DMS153 (cell line): ENCODE measurements at regions not wholly inside any gene's neighbourhood (a gene's known extent, or its start where the extent isn't known, plus 50 kb on each side); places are given as distances from the start of the nearest gene placed in this dataset.
A peak's percentile ranks its signal among the peaks of the same experiment; 100 is the strongest.

ENCODE experiments used
- DNase-seq: peaks from one replicate; lab custom pipeline; 2025; lab: John Stamatoyannopoulos, UW

DNA sequence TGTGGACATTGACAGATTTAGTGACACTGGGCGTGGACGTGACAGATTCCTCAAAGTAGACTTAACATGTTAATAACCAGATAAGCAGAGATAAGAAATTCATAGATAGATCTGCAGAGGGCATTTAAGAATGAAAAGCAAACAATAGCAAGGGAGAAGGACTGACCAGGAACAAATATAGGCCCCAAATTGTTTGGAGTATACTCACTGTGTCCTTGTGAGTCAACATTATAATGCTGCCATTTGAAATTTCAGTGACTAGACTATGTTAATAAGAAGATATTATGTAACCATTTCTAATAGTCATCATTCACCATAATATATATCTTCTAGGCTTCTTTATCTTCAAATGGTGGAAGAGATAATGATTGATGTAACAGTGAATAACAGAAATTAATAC, 78.1 kb upstream of the SLC38A11 start:
- DNase-seq = no peak

- no peak for DNase-seq
Measured at GRCh38 chr2:165032559-165032958, 77.2 kb upstream of the SLC38A11 start.

DNA sequence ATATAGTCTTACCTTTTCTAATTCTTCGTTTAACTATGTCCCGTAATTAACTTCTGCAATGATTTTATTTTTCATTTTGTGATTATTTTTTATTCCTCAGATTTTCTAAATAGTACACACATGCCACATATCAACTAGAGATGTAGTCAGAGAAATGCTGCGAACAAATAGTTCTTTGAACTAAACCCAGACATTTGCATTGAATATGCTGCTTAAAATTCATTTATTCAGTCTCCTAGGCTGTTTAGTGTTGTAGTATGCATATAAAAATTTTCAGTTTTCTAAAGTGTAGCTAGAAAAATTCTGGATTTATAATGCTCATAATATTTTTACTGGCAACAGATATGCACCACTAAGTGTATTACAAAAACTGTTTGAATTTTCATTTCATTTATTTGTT, 68.9 kb upstream of the SLC38A11 start:
- DNase-seq = no peak

DNA sequence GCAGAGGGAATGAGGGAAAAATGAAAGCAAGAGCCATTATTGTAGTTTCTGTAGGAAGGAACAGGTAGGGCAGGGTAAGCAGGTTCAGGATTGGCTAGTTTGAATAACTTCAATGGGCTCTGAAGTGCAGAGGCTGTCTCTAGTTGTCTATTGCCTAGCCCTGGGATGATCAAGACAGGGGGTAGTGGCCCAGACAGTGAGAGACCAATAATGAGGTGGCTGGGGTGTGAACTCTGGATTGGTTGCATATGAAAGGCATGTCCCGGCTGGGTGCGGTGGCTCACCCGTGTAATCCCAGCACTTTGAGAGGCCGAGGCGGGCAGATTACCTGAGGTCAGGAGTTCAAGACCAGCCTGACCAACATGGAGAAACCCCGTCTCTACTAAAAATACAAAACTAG, 67.5 kb upstream of the SLC38A11 start:
- no peak for DNase-seq

GRCh38 chr2:165017966-165018596, 62.8 kb upstream of the SLC38A11 start:
- DNase-seq = no peak

- DNase-seq = no peak
Measured at GRCh38 chr2:165016772-165017411, 61.6 kb upstream of the SLC38A11 start.

DNA sequence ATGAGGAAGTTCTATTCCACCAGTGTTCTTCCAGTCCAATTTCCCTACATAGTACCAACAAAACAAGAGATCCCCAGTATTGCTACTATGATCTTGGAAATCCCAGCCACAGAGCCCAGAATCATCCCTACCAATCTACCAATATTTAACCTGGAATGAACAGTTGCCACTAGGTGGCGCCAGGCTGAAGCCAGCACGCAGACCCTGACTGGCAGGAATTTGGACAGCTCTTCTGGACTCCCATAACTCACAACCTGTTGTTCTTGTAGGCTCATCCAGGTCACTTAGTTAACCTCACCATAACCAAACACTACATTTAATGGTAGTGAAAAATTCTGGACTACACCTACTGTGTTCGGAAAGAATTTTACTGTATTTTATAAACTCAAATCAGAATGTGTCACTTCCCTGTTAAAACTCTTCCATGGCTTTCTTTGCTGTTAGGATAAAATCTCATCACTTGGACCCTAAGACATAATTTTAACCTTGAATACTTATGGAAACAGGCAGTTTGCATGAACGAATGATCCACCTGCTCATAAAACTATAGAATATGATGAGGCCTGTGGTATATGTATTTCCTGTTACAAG, 59.8 kb upstream of the SLC38A11 start:
- peak; percentile 29 for DNase-seq

DNA sequence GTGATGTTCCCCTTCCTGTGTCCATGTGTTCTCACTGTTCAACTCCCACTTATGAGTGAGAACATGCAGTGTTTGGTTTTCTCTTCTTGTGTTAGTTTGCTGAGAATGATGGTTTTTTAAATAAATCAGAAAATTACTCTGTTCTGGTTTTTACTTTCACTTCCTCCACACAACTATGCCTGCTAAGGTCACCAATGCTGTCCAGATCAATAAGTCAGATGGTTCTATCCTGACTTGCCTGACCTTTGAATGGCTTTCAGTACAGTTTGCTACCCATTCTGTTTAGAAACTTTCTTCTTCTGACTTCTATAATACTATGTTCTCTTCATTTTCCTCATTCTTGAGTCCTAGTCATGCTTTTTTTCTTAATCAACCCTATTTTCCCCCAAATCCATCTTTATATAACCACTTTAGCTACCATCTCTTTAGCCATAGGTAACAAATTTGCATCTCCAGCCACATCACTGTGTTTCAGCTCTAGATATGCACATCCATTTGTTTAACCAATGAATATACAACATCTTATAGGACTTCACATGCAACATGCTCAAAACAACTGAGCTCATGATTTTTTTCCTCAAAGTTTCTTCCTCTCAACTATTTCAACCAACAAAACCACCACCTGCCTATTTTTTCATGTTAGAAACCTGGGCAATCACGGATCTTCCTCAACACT, 58.8 kb upstream of the SLC38A11 start:
- DNase-seq = no peak

- no peak for DNase-seq
Measured at GRCh38 chr2:165011199-165011598, 55.9 kb upstream of the SLC38A11 start.

GRCh38 chr2:165010556-165010955, 55.2 kb upstream of the SLC38A11 start:
- DNase-seq = no peak

DNA sequence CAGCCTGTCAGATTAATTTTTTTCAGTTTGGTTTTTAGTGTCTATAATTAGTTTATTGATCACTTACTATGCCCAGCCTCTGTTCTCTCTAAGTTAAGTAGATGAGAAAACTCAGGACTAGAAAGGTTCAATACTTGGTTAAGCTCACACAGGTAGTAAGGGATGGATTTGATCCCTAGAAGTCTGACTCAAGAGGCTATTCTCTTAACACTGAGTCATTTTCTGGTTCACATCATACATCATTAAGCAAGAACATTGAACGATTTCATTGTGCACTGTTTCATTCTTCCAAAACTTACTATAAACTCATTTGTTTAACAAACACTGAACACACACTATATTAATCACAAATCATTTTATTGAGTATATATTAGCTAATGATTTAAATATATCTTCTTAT, 54.1 kb upstream of the SLC38A11 start:
- no peak for DNase-seq

- DNase-seq = no peak
Measured at GRCh38 chr2:165008730-165009315, 53.5 kb upstream of the SLC38A11 start.

DNA sequence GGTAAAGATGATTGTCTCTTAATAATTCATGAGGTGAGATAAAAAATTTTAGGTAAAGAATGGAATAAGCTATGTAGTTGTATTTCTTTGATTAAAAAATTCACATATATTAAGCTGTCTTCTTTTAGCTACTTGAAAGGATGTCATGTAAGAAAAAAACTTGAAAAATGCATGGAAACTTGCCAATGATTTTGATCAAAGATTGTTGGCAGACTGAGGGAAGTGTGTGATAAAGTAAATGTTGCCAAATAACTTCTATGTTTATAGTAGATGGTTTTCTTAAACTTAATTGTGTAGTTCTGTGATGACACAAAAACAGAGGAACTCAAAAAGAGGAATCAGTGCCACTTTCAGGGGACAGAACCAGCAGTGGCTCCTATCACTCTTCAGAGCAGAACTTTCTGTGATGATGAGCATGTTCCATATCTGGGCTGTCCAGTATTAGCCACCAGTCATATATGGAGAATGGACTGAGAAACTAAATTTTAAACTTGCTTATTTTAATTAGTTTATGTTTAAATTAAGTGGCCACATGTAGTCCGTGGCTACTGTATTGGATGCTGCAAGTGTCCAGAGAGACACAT, 51.9 kb upstream of the SLC38A11 start:
- DNase-seq = no peak
